WERI-Rb-1 (cell line): ENCODE measurements at regions not wholly inside any gene's neighbourhood (a gene's known extent, or its start where the extent isn't known, plus 50 kb on each side); places are given as distances from the start of the nearest gene placed in this dataset.
A peak's percentile ranks its signal among the peaks of the same experiment; 100 is the strongest.

ENCODE experiments used
- DNase-seq: peaks from one replicate; pipeline ENCODE4 v3.0.0-alpha.2; 2020
- H3K27ac ChIP-seq: fragments of 250-450 bp; sonication (Bioruptor Pico); 2 replicates; pipeline ENCODE4 v1.5.1; 2020; ENCODE audit warnings: mild to moderate bottlenecking, moderate library complexity
- H3K27me3 ChIP-seq: fragments of 250-450 bp; sonication (Bioruptor Pico); 2 replicates; pipeline ENCODE4 v1.5.1; 2021; ENCODE audit warnings: mild to moderate bottlenecking, low read depth, moderate library complexity; ENCODE audit not compliant: insufficient read depth, severe bottlenecking
- H3K36me3 ChIP-seq: fragments of 250-450 bp; sonication (Bioruptor Pico); 2 replicates; pipeline ENCODE4 v1.5.1; 2020; ENCODE audit warnings: mild to moderate bottlenecking, moderate library complexity
- H3K4me3 ChIP-seq: 2 replicates; pipeline ENCODE4 v1.5.1; 2011; ENCODE audit warnings: low read depth, mild to moderate bottlenecking, control low read depth, low read length
- H3K9me3 ChIP-seq: fragments of 250-450 bp; sonication (Bioruptor Pico); 2 replicates; pipeline ENCODE4 v1.5.1; 2021; ENCODE audit warnings: mild to moderate bottlenecking, moderate library complexity; ENCODE audit not compliant: severe bottlenecking
- TF ChIP-seq, protein P1 (sequence below): IDR thresholded peaks from 2 replicates; pipeline ENCODE4 v1.5.1; 2011; ENCODE audit warnings: low read depth, mild to moderate bottlenecking, control low read depth, inconsistent platforms, low read length

DNA sequence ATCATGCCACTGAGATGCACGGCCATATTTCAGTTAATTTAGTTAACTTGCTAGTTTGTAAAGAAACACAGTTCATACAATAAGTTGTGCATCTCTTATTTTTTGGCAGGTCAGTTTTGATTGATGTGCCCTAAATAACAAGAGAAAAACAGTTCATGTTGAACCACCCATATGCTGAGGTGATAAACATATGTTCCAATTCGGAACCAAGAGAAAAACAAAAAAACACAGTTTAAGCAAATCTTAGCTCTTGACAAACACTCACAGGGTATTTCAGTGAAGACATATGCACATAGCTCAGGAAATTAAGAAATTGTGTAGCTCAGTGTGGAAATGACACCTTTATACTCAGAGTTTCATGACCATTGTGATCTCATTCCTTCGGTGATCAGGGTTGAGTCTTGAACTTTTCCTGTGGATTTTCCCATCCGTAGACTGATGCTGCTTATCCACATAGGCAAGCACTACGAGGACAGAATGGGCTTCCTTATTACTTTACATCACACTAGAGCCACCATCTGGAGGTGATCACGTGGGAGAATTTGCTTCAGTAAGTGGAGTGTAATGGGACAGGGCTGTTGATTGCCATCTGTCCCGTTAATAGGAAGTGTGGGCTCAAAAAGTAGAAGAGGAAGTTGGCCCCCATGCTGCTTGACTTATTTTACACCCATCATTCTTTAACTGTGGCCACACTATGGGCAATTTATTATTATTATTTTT, 773.0 kb downstream of the MTRR start:
- Histone ChIP-seq H3K27me3 (no peaks in the 10 kb centered on the region), H3K9me3 (no peaks in the 10 kb centered on the region), H3K27ac (no peak overlapping the region), H3K4me3 (no peak overlapping the region), H3K36me3 (no peaks in the 10 kb centered on the region)
- TF ChIP-seq, protein P1, sequence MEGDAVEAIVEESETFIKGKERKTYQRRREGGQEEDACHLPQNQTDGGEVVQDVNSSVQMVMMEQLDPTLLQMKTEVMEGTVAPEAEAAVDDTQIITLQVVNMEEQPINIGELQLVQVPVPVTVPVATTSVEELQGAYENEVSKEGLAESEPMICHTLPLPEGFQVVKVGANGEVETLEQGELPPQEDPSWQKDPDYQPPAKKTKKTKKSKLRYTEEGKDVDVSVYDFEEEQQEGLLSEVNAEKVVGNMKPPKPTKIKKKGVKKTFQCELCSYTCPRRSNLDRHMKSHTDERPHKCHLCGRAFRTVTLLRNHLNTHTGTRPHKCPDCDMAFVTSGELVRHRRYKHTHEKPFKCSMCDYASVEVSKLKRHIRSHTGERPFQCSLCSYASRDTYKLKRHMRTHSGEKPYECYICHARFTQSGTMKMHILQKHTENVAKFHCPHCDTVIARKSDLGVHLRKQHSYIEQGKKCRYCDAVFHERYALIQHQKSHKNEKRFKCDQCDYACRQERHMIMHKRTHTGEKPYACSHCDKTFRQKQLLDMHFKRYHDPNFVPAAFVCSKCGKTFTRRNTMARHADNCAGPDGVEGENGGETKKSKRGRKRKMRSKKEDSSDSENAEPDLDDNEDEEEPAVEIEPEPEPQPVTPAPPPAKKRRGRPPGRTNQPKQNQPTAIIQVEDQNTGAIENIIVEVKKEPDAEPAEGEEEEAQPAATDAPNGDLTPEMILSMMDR, result no peak
- peak; percentile 66 for DNase-seq

DNA sequence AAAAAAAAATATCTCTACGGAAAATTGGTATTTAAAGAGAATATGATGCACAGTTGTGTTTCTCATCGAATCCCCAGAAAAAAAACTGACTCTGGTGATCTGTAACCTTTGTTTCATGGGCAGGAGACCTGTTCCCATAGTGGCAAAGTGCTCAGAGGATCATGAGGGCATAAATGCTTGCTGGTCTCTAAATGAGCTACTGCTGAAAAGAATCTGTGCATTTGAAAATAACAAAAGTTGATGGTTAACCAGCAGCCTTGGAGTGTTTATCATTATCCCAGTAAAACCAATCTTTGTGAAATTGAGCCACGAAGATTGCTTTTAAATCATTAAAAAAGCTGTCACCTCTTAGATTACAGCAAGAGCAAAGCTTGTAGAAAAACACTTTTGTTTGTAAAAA, 775.4 kb downstream of the MTRR start:
- Histone ChIP-seq H3K36me3 (no peaks in the 10 kb centered on the region), H3K27ac (no peak overlapping the region)
- TF ChIP-seq, protein P1, result no peak

DNA sequence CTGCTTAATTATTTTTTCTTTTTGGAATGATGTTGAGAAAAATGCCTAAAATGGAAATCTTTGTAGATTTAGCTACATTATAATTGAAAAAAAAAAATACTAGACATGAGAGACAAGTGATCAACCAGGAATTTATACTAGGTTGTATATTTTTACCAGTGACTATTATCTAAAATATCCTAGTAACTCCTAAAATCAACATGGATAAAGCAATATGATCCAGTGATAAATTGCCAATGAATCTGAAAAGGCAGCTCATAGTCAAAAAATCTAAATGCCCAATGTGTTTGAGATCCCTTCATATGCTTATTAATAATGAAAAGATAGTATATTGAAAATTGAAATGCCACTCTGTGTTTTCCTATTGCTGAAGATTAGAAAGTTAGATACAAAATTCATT, 778.2 kb downstream of the MTRR start:
- no peaks in the 10 kb centered on the region for H3K36me3 ChIP-seq
- no peak overlapping the region for H3K27ac ChIP-seq

More for the DNA sequence above, 775.4 kb downstream of the MTRR start:
- no peaks in the 10 kb centered on the region for H3K9me3 ChIP-seq
- H3K27me3 ChIP-seq, result no peaks in the 10 kb centered on the region
- no peak for DNase-seq
- no peak overlapping the region for H3K4me3 ChIP-seq

DNA sequence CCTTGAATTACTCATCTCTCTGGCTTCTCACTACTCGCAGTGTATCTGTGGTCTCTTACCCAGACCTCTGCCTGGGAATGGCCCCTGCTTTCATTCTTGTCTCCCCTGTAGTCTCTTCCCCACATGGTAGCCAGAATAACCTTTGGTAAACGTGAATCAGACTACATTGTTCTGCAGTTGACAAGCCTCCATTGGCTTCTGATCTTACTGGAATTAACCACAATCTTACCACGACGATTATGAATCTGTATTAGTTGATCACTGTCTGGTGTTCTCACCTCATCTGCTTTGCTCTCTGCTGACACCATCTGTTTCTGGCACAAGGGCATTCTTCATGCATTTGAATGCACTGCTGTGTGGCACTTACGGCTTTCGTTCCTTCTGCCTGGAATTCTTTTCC, 781.2 kb downstream of the MTRR start:
- no peaks in the 10 kb centered on the region for H3K27me3 ChIP-seq
- H3K27ac ChIP-seq, result no peak overlapping the region
- no peaks in the 10 kb centered on the region for H3K36me3 ChIP-seq
- DNase-seq, result peak; percentile 37
- H3K4me3 ChIP-seq, result no peak overlapping the region
- TF ChIP-seq, protein P1, result peak; percentile 46; the same call in 1 of the 2 replicates
- H3K9me3 ChIP-seq, result no peaks in the 10 kb centered on the region

More for the DNA sequence above, 778.2 kb downstream of the MTRR start:
- no peak for DNase-seq
- Histone ChIP-seq H3K4me3 (no peak overlapping the region), H3K9me3 (no peaks in the 10 kb centered on the region), H3K27me3 (no peaks in the 10 kb centered on the region)
- TF ChIP-seq, protein P1, result no peak

DNA sequence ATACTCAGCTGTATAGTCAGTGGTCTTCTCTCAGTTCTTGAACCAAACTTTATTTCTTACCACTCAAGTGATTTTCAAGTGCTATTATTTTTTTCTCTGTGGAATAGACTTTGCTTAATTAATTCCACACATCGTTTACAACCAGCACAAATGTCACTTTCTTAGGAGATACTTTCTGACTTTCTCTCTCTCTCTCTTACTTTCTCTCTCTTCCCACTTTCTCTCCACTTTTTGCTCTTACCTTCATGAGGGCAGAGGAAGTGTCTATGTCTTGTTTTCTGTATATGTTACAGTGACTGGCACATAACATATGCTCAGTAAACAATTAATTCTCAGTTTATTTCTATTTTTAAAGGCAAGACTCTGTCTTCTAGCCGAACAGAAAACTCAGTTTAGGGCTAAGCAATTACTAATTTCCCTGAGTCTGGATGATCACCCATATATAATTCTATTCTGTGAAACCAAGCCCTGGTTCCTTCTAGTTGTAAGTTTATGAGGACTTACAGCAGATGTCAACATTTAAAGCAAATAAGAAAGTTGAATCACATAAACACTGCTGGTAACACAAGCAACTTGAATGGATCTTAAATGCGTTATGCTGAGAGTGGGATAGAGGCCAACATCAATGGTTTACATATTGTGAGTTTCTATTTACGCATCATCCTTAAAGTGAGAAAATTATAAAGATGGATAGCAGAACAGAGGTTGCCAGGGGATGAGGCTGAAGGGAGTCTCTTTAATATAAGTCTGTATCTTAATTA, 791.4 kb downstream of the MTRR start:
- no peak for DNase-seq
- Histone ChIP-seq H3K27ac (no peak overlapping the region), H3K36me3 (no peaks in the 10 kb centered on the region), H3K27me3 (peaks cover 2% of the 10 kb centered on the region), H3K4me3 (no peak overlapping the region), H3K9me3 (no peaks in the 10 kb centered on the region)
- TF ChIP-seq, protein P1, result no peak
